CD14-positive monocyte (primary cell): ENCODE measurements at regions not wholly inside any gene's neighbourhood (a gene's known extent, or its start where the extent isn't known, plus 50 kb on each side); places are given as distances from the start of the nearest gene placed in this dataset.

Experiments used
- DNase-seq, 3 donors: peaks; one replicate each; pipeline ENCODE4 v3.0.0-alpha.2; 2011 to 2022
- H2AFZ ChIP-seq: 2 replicates; pipeline ENCODE4 v1.6.0; 2012; ENCODE audit warnings: mild to moderate bottlenecking, low read depth, low read length, inconsistent platforms; ENCODE audit not compliant: insufficient read depth, poor library complexity, severe bottlenecking
- H3K27ac ChIP-seq, 2 donors: 1 replicate in 1 of 2; 2 replicates in 1 of 2; pipeline ENCODE4 v1.5.1; 2012 to 2013; ENCODE audit warnings: low read length in 2 of 2, control low read depth in 1 of 2, inconsistent platforms in 1 of 2, low read depth in 1 of 2, mild to moderate bottlenecking in 1 of 2
- H3K27me3 ChIP-seq, 2 donors: one replicate each; pipeline versions ENCODE4 v1.6.0 to v1.6.1; 2011 to 2013; ENCODE audit warnings: low read length in 2 of 2; ENCODE audit not compliant: control insufficient read depth in 2 of 2, insufficient read depth in 2 of 2
- H3K36me3 ChIP-seq, 2 donors: replicated peaks in 1 of 2; 1 replicate in 1 of 2; 2 replicates in 1 of 2; pipeline versions ENCODE4 v1.5.1 to v1.6.1; 2012 to 2013; ENCODE audit warnings: low read length in 2 of 2, control low read depth in 1 of 2, inconsistent platforms in 1 of 2, mild to moderate bottlenecking in 1 of 2; ENCODE audit not compliant: insufficient read depth in 2 of 2, control insufficient read depth in 1 of 2
- H3K4me1 ChIP-seq, 2 donors: 1 replicate in 1 of 2; 2 replicates in 1 of 2; pipeline versions ENCODE4 v1.5.1 to v1.6.1; 2012 to 2013; ENCODE audit warnings: low read length in 2 of 2, control low read depth in 1 of 2, inconsistent platforms in 1 of 2, mild to moderate bottlenecking in 1 of 2, moderate library complexity in 1 of 2; ENCODE audit not compliant: insufficient read depth in 2 of 2, control insufficient read depth in 1 of 2
- H3K4me2 ChIP-seq: replicated peaks from 2 replicates; pipeline ENCODE3; 2012; ENCODE audit warnings: low read length, moderate library complexity, mild to moderate bottlenecking; ENCODE audit not compliant: poor library complexity, severe bottlenecking; ENCODE audit errors: extremely low read depth
- H3K4me3 ChIP-seq, 3 experiments: fragments of 200-600 bp in 1 of 3; sonication (generic) in 1 of 3; replicated peaks in 1 of 3; 1 replicate in 2 of 3; 2 replicates in 1 of 3; pipeline ENCODE4 v1.5.1; 2011 to 2013; ENCODE audit warnings: low read length in 3 of 3, mild to moderate bottlenecking in 3 of 3, control low read depth in 2 of 3, low read depth in 2 of 3, inconsistent platforms in 1 of 3, moderate library complexity in 1 of 3
- H3K79me2 ChIP-seq: 2 replicates; pipeline ENCODE4 v1.6.0; 2012; ENCODE audit warnings: mild to moderate bottlenecking, control low read depth, inconsistent platforms, low read length, moderate library complexity; ENCODE audit not compliant: insufficient read depth
- H3K9ac ChIP-seq: 2 replicates; pipeline ENCODE4 v1.6.0; 2017; ENCODE audit warnings: low read length, mild to moderate bottlenecking; ENCODE audit not compliant: insufficient read depth, poor library complexity, severe bottlenecking
- H3K9me3 ChIP-seq, 2 donors: replicated peaks in 1 of 2; 1 replicate in 1 of 2; 2 replicates in 1 of 2; pipeline versions ENCODE4 v1.5.1 to v1.6.1; 2012 to 2013; ENCODE audit warnings: low read length in 2 of 2, control low read depth in 1 of 2; ENCODE audit not compliant: control insufficient read depth in 1 of 2, insufficient read depth in 1 of 2
- H4K20me1 ChIP-seq: 2 replicates; pipeline ENCODE4 v1.6.0; 2012; ENCODE audit warnings: mild to moderate bottlenecking, low read length, control low read depth, moderate library complexity; ENCODE audit not compliant: insufficient read depth
- H3K27ac Mint-ChIP-seq, 7 donors: one replicate each; pipeline ENCODE4 v1.8.0; 2020; ENCODE audit warnings: mild to moderate bottlenecking in 7 of 7, mixed read lengths in 7 of 7, moderate library complexity in 6 of 7, inconsistent platforms in 2 of 7
- H3K27me3 Mint-ChIP-seq, 3 donors: one replicate each; pipeline ENCODE4 v1.8.0; 2021 to 2022; ENCODE audit warnings: low read depth in 3 of 3, mild to moderate bottlenecking in 3 of 3, mixed read lengths in 3 of 3, moderate library complexity in 3 of 3, inconsistent platforms in 1 of 3
- H3K36me3 Mint-ChIP-seq, 2 donors: one replicate each; pipeline ENCODE4 v1.8.0; 2020; ENCODE audit warnings: mixed read lengths in 2 of 2, inconsistent platforms in 1 of 2, mild to moderate bottlenecking in 1 of 2
- H3K4me1 Mint-ChIP-seq: one replicate; pipeline ENCODE4 v1.8.0; 2020; ENCODE audit warnings: mild to moderate bottlenecking, mixed read lengths
- H3K4me3 Mint-ChIP-seq, 2 donors: one replicate each; pipeline ENCODE4 v1.8.0; 2020; ENCODE audit warnings: mild to moderate bottlenecking in 2 of 2, mixed read lengths in 2 of 2, moderate library complexity in 1 of 2
- H3K9me3 Mint-ChIP-seq, 7 donors: one replicate each; pipeline ENCODE4 v1.8.0; 2020 to 2022; ENCODE audit warnings: mixed read lengths in 7 of 7, mild to moderate bottlenecking in 6 of 7, moderate library complexity in 6 of 7, inconsistent platforms in 2 of 7
- WGBS: methylation state at CpG from one replicate; pipeline ENCODE4 v1.1.5; 2013; ENCODE audit warnings: missing lambda C conversion rate; ENCODE audit not compliant: insufficient coverage; 5-methylcytosine and 5-hydroxymethylcytosine counted together
- intact Hi-C, 2 donors: fragments of 100-400 bp; cut with micrococcal nuclease; formaldehyde crosslinking; loops; one replicate each; pipeline versions ENCODE4 v1.15.0 to v1.15.1; 2023
- TF ChIP-seq, protein P1 (sequence below): fragments of 200-600 bp; IDR thresholded peaks from one replicate; pipeline ENCODE4 v1.8.0; 2022; ENCODE audit warnings: antibody characterized with exemption, mild to moderate bottlenecking

- DNase-seq, result no peak
- Mint-ChIP-seq H3K36me3 (no peaks in the 10 kb centered on the region), H3K4me3 (no peak overlapping the region), H3K9me3 (peaks cover 0 to 6% (median 2%) of the 10 kb centered on the region in 7 donors), H3K27ac (no peak overlapping the region), H3K27me3 (peaks cover 5 to 17% (median 7%) of the 10 kb centered on the region in 3 donors), H3K4me1 (no peaks in the 10 kb centered on the region)
- H3K4me1 ChIP-seq, result no peaks in the 10 kb centered on the region
- no peak overlapping the region for H3K9ac ChIP-seq
- TF ChIP-seq, protein P1, sequence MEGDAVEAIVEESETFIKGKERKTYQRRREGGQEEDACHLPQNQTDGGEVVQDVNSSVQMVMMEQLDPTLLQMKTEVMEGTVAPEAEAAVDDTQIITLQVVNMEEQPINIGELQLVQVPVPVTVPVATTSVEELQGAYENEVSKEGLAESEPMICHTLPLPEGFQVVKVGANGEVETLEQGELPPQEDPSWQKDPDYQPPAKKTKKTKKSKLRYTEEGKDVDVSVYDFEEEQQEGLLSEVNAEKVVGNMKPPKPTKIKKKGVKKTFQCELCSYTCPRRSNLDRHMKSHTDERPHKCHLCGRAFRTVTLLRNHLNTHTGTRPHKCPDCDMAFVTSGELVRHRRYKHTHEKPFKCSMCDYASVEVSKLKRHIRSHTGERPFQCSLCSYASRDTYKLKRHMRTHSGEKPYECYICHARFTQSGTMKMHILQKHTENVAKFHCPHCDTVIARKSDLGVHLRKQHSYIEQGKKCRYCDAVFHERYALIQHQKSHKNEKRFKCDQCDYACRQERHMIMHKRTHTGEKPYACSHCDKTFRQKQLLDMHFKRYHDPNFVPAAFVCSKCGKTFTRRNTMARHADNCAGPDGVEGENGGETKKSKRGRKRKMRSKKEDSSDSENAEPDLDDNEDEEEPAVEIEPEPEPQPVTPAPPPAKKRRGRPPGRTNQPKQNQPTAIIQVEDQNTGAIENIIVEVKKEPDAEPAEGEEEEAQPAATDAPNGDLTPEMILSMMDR, result no peak
- 90% methylated on average over 5 of the region's 6 CpGs for WGBS
- H3K9me3 ChIP-seq, result no peaks in the 10 kb centered on the region
- intact Hi-C loops, result no loop called here
- H2AFZ ChIP-seq, result no peak overlapping the region
- H3K36me3 ChIP-seq, result no peaks in the 10 kb centered on the region
- H3K4me2 ChIP-seq, result no peak overlapping the region
- no peaks in the 10 kb centered on the region for H3K79me2 ChIP-seq
- H3K27ac ChIP-seq, result no peak overlapping the region
- peaks cover 0 to 3% of the 10 kb centered on the region in 2 donors for H3K27me3 ChIP-seq
- no peak overlapping the region for H3K4me3 ChIP-seq
- no peaks in the 10 kb centered on the region for H4K20me1 ChIP-seq
These were observed 446.5 kb upstream of the CDH5 start for GRCh38 chr16:65919986-65920376.

GRCh38 chr16:65919145-65919985 is 447.1 kb upstream of the CDH5 start:
- H3K27me3 ChIP-seq, result peaks cover 0 to 3% of the 10 kb centered on the region in 2 donors
- no peaks in the 10 kb centered on the region for H3K4me1 ChIP-seq
- TF ChIP-seq, protein P1, result no peak
- Mint-ChIP-seq H3K4me1 (no peaks in the 10 kb centered on the region), H3K4me3 (no peak overlapping the region), H3K27me3 (peaks cover 5 to 17% (median 7%) of the 10 kb centered on the region in 3 donors), H3K27ac (no peak overlapping the region), H3K9me3 (peaks cover 0 to 6% (median 2%) of the 10 kb centered on the region in 7 donors), H3K36me3 (no peaks in the 10 kb centered on the region)
- no peaks in the 10 kb centered on the region for H3K36me3 ChIP-seq
- no peaks in the 10 kb centered on the region for H3K9me3 ChIP-seq
- H2AFZ ChIP-seq, result no peak overlapping the region
- H4K20me1 ChIP-seq, result no peaks in the 10 kb centered on the region
- H3K27ac ChIP-seq, result no peak overlapping the region
- WGBS, result 69% methylated on average over 20 of the region's 27 CpGs
- intact Hi-C loops, result no loop called here
- no peak overlapping the region for H3K9ac ChIP-seq
- no peak overlapping the region for H3K4me3 ChIP-seq
- no peaks in the 10 kb centered on the region for H3K79me2 ChIP-seq
- no peak overlapping the region for H3K4me2 ChIP-seq
- no peak for DNase-seq
